ENCODE measurements at regions not wholly inside any gene's neighbourhood (a gene's known extent, or its start where the extent isn't known, plus 50 kb on each side); places are given as distances from the start of the nearest gene placed in this dataset.

- H3K4me3 ChIP-seq = no peak overlapping the region
- no peaks in the 10 kb centered on the region for H3K9me3 ChIP-seq
- TF ChIP-seq CTCF (IDR thresholded peaks at IDR 0.05) = no peak
- no peak overlapping the region for H3K27ac ChIP-seq
- ATAC-seq (no peak), DNase-seq (no peak)
- no peaks in the 10 kb centered on the region for H3K4me1 ChIP-seq
- no peaks in the 10 kb centered on the region for H3K36me3 ChIP-seq
- H3K27me3 ChIP-seq = no peaks in the 10 kb centered on the region
- intact Hi-C loops (cut with DNase I) = no loop called here
Measured at GRCh38 chr1:90574692-90575370, 142.3 kb downstream of the BARHL2 start.

- H3K27ac ChIP-seq = no peak overlapping the region
- no peak for ATAC-seq
- DNase-seq = no peak
- no peak overlapping the region for H3K4me3 ChIP-seq
- no peaks in the 10 kb centered on the region for H3K4me1 ChIP-seq
- H3K36me3 ChIP-seq = no peaks in the 10 kb centered on the region
- H3K27me3 ChIP-seq = no peaks in the 10 kb centered on the region
- H3K9me3 ChIP-seq = no peaks in the 10 kb centered on the region
- TF ChIP-seq CTCF (IDR thresholded peaks at IDR 0.05) = no peak
- intact Hi-C loops (cut with DNase I) = no loop called here
Measured at GRCh38 chr1:90573736-90574135, 143.4 kb downstream of the BARHL2 start.

- ATAC-seq (no peak), DNase-seq (no peak)
- no peak for TF ChIP-seq CTCF (IDR thresholded peaks at IDR 0.05)
- no peaks in the 10 kb centered on the region for H3K27me3 ChIP-seq
- no peaks in the 10 kb centered on the region for H3K36me3 ChIP-seq
- intact Hi-C loops (cut with DNase I) = no loop called here
- no peaks in the 10 kb centered on the region for H3K4me1 ChIP-seq
- no peaks in the 10 kb centered on the region for H3K9me3 ChIP-seq
- no peak overlapping the region for H3K4me3 ChIP-seq
- no peak overlapping the region for H3K27ac ChIP-seq
Measured at GRCh38 chr1:90572446-90572845, 144.7 kb downstream of the BARHL2 start.

- H3K9me3 ChIP-seq = no peaks in the 10 kb centered on the region
- intact Hi-C loops (cut with DNase I) = no loop called here
- no peak for ATAC-seq
Measured at GRCh38 chr1:90568436-90568835, 148.7 kb downstream of the BARHL2 start.

GRCh38 chr1:90564164-90564563 is 152.9 kb downstream of the BARHL2 start:
- no peak for DNase-seq

More at GRCh38 chr1:90568436-90568835, 148.7 kb downstream of the BARHL2 start:
- TF ChIP-seq CTCF (IDR thresholded peaks at IDR 0.05) = no peak
- Histone ChIP-seq H3K27me3 (no peaks in the 10 kb centered on the region), H3K4me3 (no peak overlapping the region), H3K27ac (no peak overlapping the region), H3K4me1 (no peaks in the 10 kb centered on the region), H3K36me3 (no peaks in the 10 kb centered on the region)
- DNase-seq = no peak

More at GRCh38 chr1:90564164-90564563, 152.9 kb downstream of the BARHL2 start:
- Histone ChIP-seq H3K4me1 (no peaks in the 10 kb centered on the region), H3K4me3 (no peak overlapping the region), H3K9me3 (no peaks in the 10 kb centered on the region), H3K27ac (no peak overlapping the region), H3K27me3 (no peaks in the 10 kb centered on the region), H3K36me3 (no peaks in the 10 kb centered on the region)
- intact Hi-C loops (cut with DNase I) = no loop called here
- ATAC-seq = no peak
- no peak for TF ChIP-seq CTCF (IDR thresholded peaks at IDR 0.05)

All from left lung (tissue), 4 donors.